ENCODE measurements at regions not wholly inside any gene's neighbourhood (a gene's known extent, or its start where the extent isn't known, plus 50 kb on each side); places are given as distances from the start of the nearest gene placed in this dataset.

- no peak for TF ChIP-seq ZBTB33 (IDR thresholded peaks at IDR 0.05)
- TF ChIP-seq GATAD2B (conservative IDR thresholded peaks at IDR 0.05; ENCODE audit: low read depth) = no peak
- TF ChIP-seq E2F4 (IDR thresholded peaks at IDR 0.05; ENCODE audit: low read depth, low read length) = no peak
Measured at GRCh38 chr19:28426730-28427225, 786.2 kb downstream of the UQCRFS1 start (continued).

- POLR2A ChIA-PET = no interaction called here
- in situ Hi-C loops (cut with MboI) (no loop called here), intact Hi-C loops (cut with micrococcal nuclease; ENCODE audit: unreplicated experiment) (no loop called here)
- Histone ChIP-seq H3K9ac (ENCODE audit: control insufficient read depth, insufficient read depth, low read length) (no peak overlapping the region), H3K9me3 (replicated peaks; ENCODE audit: control insufficient read depth, insufficient read depth, low read length) (no peaks in the 10 kb centered on the region; the same call in 2 of the 3 replicates), H3K79me2 (ENCODE audit: control insufficient read depth, insufficient read depth, low read length) (no peaks in the 10 kb centered on the region), H3K4me3 (no peak overlapping the region), H3K27me3 (replicated peaks in 1 of 2; ENCODE audit: control insufficient read depth in 2 of 2, insufficient read depth in 2 of 2, low read length in 1 of 2) (no peaks in the 10 kb centered on the region), H3K27ac (ENCODE audit: control insufficient read depth, insufficient read depth) (no peak overlapping the region), H3K4me2 (ENCODE audit: control insufficient read depth, insufficient read depth) (no peak overlapping the region), H4K20me1 (ENCODE audit: control insufficient read depth, insufficient read depth) (no peaks in the 10 kb centered on the region), H2AFZ (ENCODE audit: control insufficient read depth, low read depth, low read length) (no peak overlapping the region), H3K4me1 (ENCODE audit: control insufficient read depth, insufficient read depth, low read length) (no peaks in the 10 kb centered on the region), H3K36me3 (ENCODE audit: control insufficient read depth in 2 of 2, insufficient read depth in 2 of 2, low read length in 1 of 2) (no peaks in the 10 kb centered on the region)
- no peak for DNase-seq (ENCODE audit: low read depth, low spot score)
- WGBS (ENCODE audit: insufficient coverage, insufficient replicate concordance, low lambda C conversion rate, missing lambda C conversion rate) = 14% methylated on average over 7 of the region's 7 CpGs
- SMC1A ChIA-PET (ENCODE audit: uncharacterized antibody, unreplicated experiment) = interaction anchor here (1.3 kb wide), 1 partner anchor 33 kb away, joined by 3 read pairs; no protein-coding TSS in a partner anchor
- TF ChIP-seq KAT2A (conservative IDR thresholded peaks at IDR 0.05; ENCODE audit: control insufficient read depth, low read depth, low read length) (no peak), NBN (IDR thresholded peaks at IDR 0.05) (no peak), BACH1 (IDR thresholded peaks at IDR 0.05; ENCODE audit: borderline replicate concordance) (no peak), NKRF (conservative IDR thresholded peaks at IDR 0.05) (no peak), ZNF217 (IDR thresholded peaks at IDR 0.05) (no peak), CBX5 (IDR thresholded peaks at IDR 0.05; ENCODE audit: low read depth) (no peak), NFYB (IDR thresholded peaks at IDR 0.05; ENCODE audit: insufficient read depth, low read depth, low read length) (no peak)
- BruUV-seq (replicated peaks) = no TSS peak
- no peak for ATAC-seq
- CTCF ChIA-PET = no interaction called here
- FAIRE-seq = no peak
- RAD21 ChIA-PET (ENCODE audit: unreplicated experiment) = interaction anchor here (0.6 to 0.7 kb wide), 2 partner anchors 24 to 168 kb away, joined by 3 to 4 read pairs; no protein-coding TSS in a partner anchor
Measured at GRCh38 chr19:28426110-28426729, 786.7 kb downstream of the UQCRFS1 start.
